ENCODE measurements at regions not wholly inside any gene's neighbourhood (a gene's known extent, or its start where the extent isn't known, plus 50 kb on each side); places are given as distances from the start of the nearest gene placed in this dataset.

GRCh38 chr5:66475731-66476130 is 120.5 kb upstream of the MAST4 start:
- TF ChIP-seq, protein P1, sequence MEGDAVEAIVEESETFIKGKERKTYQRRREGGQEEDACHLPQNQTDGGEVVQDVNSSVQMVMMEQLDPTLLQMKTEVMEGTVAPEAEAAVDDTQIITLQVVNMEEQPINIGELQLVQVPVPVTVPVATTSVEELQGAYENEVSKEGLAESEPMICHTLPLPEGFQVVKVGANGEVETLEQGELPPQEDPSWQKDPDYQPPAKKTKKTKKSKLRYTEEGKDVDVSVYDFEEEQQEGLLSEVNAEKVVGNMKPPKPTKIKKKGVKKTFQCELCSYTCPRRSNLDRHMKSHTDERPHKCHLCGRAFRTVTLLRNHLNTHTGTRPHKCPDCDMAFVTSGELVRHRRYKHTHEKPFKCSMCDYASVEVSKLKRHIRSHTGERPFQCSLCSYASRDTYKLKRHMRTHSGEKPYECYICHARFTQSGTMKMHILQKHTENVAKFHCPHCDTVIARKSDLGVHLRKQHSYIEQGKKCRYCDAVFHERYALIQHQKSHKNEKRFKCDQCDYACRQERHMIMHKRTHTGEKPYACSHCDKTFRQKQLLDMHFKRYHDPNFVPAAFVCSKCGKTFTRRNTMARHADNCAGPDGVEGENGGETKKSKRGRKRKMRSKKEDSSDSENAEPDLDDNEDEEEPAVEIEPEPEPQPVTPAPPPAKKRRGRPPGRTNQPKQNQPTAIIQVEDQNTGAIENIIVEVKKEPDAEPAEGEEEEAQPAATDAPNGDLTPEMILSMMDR (IDR thresholded peaks at IDR 0.05 in 2 of 3, conservative IDR thresholded peaks at IDR 0.05 in 1 of 3; ENCODE audit: borderline replicate concordance in 1 of 3, insufficient read depth in 1 of 3, low read depth in 2 of 3, low read length in 2 of 3), result no peak
- TF ChIP-seq POLR2A (IDR thresholded peaks at IDR 0.05; ENCODE audit: borderline replicate concordance, extremely low read depth, insufficient read depth, insufficient read length) (no peak), CEBPB (IDR thresholded peaks at IDR 0.05; ENCODE audit: low read depth) (no peak), ELF1 (IDR thresholded peaks at IDR 0.05; ENCODE audit: borderline replicate concordance, low read depth) (no peak), EZH2 (IDR thresholded peaks at IDR 0.05) (no peak), POLR2AphosphoS5 (IDR thresholded peaks at IDR 0.05; ENCODE audit: low read depth, low read length) (no peak), SP1 (IDR thresholded peaks at IDR 0.05; ENCODE audit: low read depth) (no peak)
